GM23338 (cell line): ENCODE measurements at regions not wholly inside any gene's neighbourhood (a gene's known extent, or its start where the extent isn't known, plus 50 kb on each side); places are given as distances from the start of the nearest gene placed in this dataset.

Experiments
- ATAC-seq: fragments of 200-7000 bp; cut with Tn5 transposase; 3 replicates; pipeline ENCODE4 v1.9.1; 2020
- DNase-seq: peaks from one replicate; pipeline ENCODE4 v3.0.0-alpha.2; 2015; ENCODE audit warnings: low spot score
- H2AFZ ChIP-seq: fragments of 200-600 bp; sonication (generic); 2 replicates; pipeline ENCODE4 v1.8.0; 2016; ENCODE audit warnings: antibody characterized with exemption, mild to moderate bottlenecking, moderate library complexity
- H3F3A ChIP-seq: fragments of 200-600 bp; sonication (generic); replicated peaks from 2 replicates; pipeline ENCODE4 v1.8.0; 2017; ENCODE audit warnings: antibody characterized with exemption, mixed run types, low read depth
- H3K27ac ChIP-seq: fragments of 200-600 bp; sonication (generic); 2 replicates; pipeline ENCODE4 v1.6.1; 2016; ENCODE audit warnings: low read depth
- H3K27me3 ChIP-seq: fragments of 200-600 bp; sonication (generic); 2 replicates; pipeline ENCODE4 v1.8.0; 2016; ENCODE audit warnings: mild to moderate bottlenecking, mixed run types, moderate library complexity; ENCODE audit not compliant: insufficient read depth
- H3K36me3 ChIP-seq: fragments of 200-600 bp; sonication (generic); 2 replicates; pipeline ENCODE4 v1.8.0; 2016; ENCODE audit warnings: mild to moderate bottlenecking; ENCODE audit not compliant: insufficient read depth
- H3K4me1 ChIP-seq: fragments of 200-600 bp; sonication (generic); 2 replicates; pipeline ENCODE4 v1.8.0; 2016; ENCODE audit warnings: mild to moderate bottlenecking, moderate library complexity; ENCODE audit not compliant: insufficient read depth
- H3K4me2 ChIP-seq: fragments of 200-600 bp; sonication (generic); 2 replicates; pipeline ENCODE4 v1.7.1; 2017; ENCODE audit warnings: mixed run types
- H3K4me3 ChIP-seq: fragments of 200-600 bp; sonication (generic); 2 replicates; pipeline ENCODE4 v1.6.1; 2016; ENCODE audit warnings: mixed run types
- H3K79me2 ChIP-seq: fragments of 200-600 bp; sonication (generic); replicated peaks from 2 replicates; pipeline ENCODE4 v1.8.0; 2017; ENCODE audit warnings: mild to moderate bottlenecking; ENCODE audit not compliant: insufficient read depth
- H3K9me2 ChIP-seq: fragments of 200-600 bp; sonication (generic); 2 replicates; pipeline ENCODE4 v1.8.0; 2017; ENCODE audit not compliant: insufficient read depth
- H4K20me1 ChIP-seq: fragments of 200-600 bp; sonication (generic); replicated peaks from 2 replicates; pipeline ENCODE4 v1.8.0; 2017; ENCODE audit warnings: mild to moderate bottlenecking; ENCODE audit not compliant: insufficient read depth
- H3K27ac Mint-ChIP-seq: 2 replicates; pipeline ENCODE4 v1.8.0; 2020; ENCODE audit warnings: inconsistent platforms, mild to moderate bottlenecking, moderate library complexity, mixed read lengths
- H3K27me3 Mint-ChIP-seq: 3 replicates; pipeline ENCODE4 v1.8.0; 2022; ENCODE audit warnings: low read depth, mild to moderate bottlenecking, moderate library complexity, mixed read lengths, inconsistent platforms; ENCODE audit not compliant: insufficient read depth, poor library complexity
- H3K36me3 Mint-ChIP-seq: 3 replicates; pipeline ENCODE4 v1.8.0; 2021; ENCODE audit warnings: low read depth, mild to moderate bottlenecking, inconsistent platforms, moderate library complexity, mixed read lengths
- H3K4me1 Mint-ChIP-seq: 3 replicates; pipeline ENCODE4 v1.8.0; 2020; ENCODE audit warnings: mild to moderate bottlenecking, inconsistent platforms, mixed read lengths
- H3K4me3 Mint-ChIP-seq: 3 replicates; pipeline ENCODE4 v1.8.0; 2021; ENCODE audit warnings: moderate library complexity, mild to moderate bottlenecking, inconsistent platforms, mixed read lengths
- H3K9me3 Mint-ChIP-seq: 3 replicates; pipeline ENCODE4 v1.8.0; 2020; ENCODE audit warnings: moderate library complexity, mild to moderate bottlenecking, inconsistent platforms, mixed read lengths
- CREB1 ChIP-seq: fragments of 250-450 bp; sonication (Bioruptor Pico); IDR thresholded peaks from 2 replicates; pipeline ENCODE4 v1.5.0; 2020; ENCODE audit warnings: low read depth, mild to moderate bottlenecking, moderate library complexity
- EZH2 ChIP-seq: fragments of 200-600 bp; sonication (generic); IDR thresholded peaks from one replicate; pipeline ENCODE4 v1.8.0; 2017; ENCODE audit warnings: antibody characterized with exemption, mild to moderate bottlenecking, low read depth; ENCODE audit not compliant: unreplicated experiment
- EZH2phosphoT487 ChIP-seq: fragments of 200-600 bp; sonication (generic); IDR thresholded peaks from one replicate; pipeline ENCODE4 v1.8.1; 2018; ENCODE audit warnings: antibody characterized with exemption; ENCODE audit not compliant: unreplicated experiment
- JUNB ChIP-seq: IDR thresholded peaks from one replicate; pipeline ENCODE4 v1.6.1; 2016; ENCODE audit warnings: antibody characterized with exemption; ENCODE audit not compliant: unreplicated experiment
- NANOG ChIP-seq: IDR thresholded peaks from 2 replicates; pipeline ENCODE4 v1.6.1; 2016; ENCODE audit warnings: antibody characterized with exemption, borderline replicate concordance
- POLR2AphosphoS5 ChIP-seq: IDR thresholded peaks from 2 replicates; pipeline ENCODE4 v1.6.1; 2016; ENCODE audit warnings: antibody characterized with exemption, low read depth
- STAT1 ChIP-seq: IDR thresholded peaks from one replicate; pipeline ENCODE4 v1.6.1; 2016; ENCODE audit warnings: antibody characterized with exemption; ENCODE audit not compliant: unreplicated experiment
- ZNF114 ChIP-seq: fragments of 250-450 bp; sonication (Bioruptor Pico); IDR thresholded peaks from 2 replicates; pipeline ENCODE4 v1.5.0; 2020; ENCODE audit warnings: mild to moderate bottlenecking, moderate library complexity
- ZNF331 ChIP-seq: fragments of 250-450 bp; sonication (Bioruptor Pico); IDR thresholded peaks from 2 replicates; pipeline ENCODE4 v1.5.0; 2020; ENCODE audit warnings: low read depth, mild to moderate bottlenecking, moderate library complexity
- TF ChIP-seq, protein P1 (sequence below): IDR thresholded peaks from one replicate; pipeline ENCODE4 v1.6.1; 2018; ENCODE audit warnings: antibody characterized with exemption; ENCODE audit not compliant: unreplicated experiment
- TF ChIP-seq, protein P2 (sequence below), 2 experiments: fragments of 200-600 bp in 1 of 2; sonication (generic) in 1 of 2; conservative IDR thresholded peaks; 2 replicates each; pipeline versions ENCODE4 v1.5.1 to v1.6.1; 2016 to 2017; ENCODE audit warnings: antibody characterized with exemption in 2 of 2, low read depth in 2 of 2, mild to moderate bottlenecking in 2 of 2, moderate library complexity in 1 of 2
- TF ChIP-seq, protein P3 (sequence below): IDR thresholded peaks from 2 replicates; pipeline ENCODE4 v1.6.1; 2016; ENCODE audit warnings: antibody characterized with exemption
- TF ChIP-seq, protein P4 (sequence below): fragments of 250-450 bp; sonication (Bioruptor Pico); IDR thresholded peaks from 2 replicates; pipeline ENCODE4 v1.5.0; 2020; ENCODE audit warnings: mild to moderate bottlenecking, moderate library complexity

DNA sequence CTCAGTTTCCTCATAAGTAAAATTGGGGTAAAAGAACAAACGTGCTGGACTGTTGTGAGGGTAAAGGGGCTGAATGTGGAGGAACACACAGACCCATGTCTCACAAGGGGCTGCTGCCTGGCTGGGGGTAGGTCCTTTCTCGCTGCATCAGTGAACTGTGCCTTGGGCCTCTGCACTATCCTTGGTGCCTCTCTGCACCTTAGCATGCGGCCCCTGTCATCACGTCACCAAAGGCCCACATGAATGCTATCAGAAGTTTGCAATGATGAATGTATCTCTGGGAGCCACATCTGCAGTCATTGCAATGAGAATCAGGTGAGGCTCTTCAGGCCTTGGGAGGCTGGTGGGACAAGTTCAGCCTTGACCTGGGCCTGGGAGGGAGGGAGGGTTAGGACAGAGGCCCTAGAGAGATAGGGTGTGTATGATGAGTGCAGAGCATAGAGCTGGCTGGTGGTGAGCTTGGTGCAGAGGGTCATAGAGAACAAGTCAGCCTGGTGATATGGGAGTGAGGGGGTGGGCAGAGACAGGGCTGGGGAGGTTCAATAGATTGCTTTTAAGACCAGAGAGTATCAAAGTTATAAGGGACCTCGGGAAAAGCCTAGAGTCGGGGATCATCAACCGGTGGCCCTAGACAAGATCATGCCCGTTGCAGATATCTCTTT, 308.4 kb downstream of the RPS24 start:
- no peaks in the 10 kb centered on the region for H3K79me2 ChIP-seq
- no peaks in the 10 kb centered on the region for H3F3A ChIP-seq
- Mint-ChIP-seq H3K9me3 (peaks cover 2% of the 10 kb centered on the region; the same call in 2 of the 3 replicates), H3K4me1 (no peaks in the 10 kb centered on the region; the same call in 2 of the 3 replicates), H3K4me3 (no peak overlapping the region), H3K27me3 (peaks cover 5% of the 10 kb centered on the region), H3K27ac (no peak overlapping the region), H3K36me3 (peaks cover 3% of the 10 kb centered on the region; the same call in 1 of the 3 replicates)
- H3K9me2 ChIP-seq, result 0 out of 2 replicates have a peak, but pooled peaks cover 5% of the 10 kb centered on the region
- H3K27ac ChIP-seq, result no peak overlapping the region
- ATAC-seq (no peak), DNase-seq (no peak)
- no peak overlapping the region for H2AFZ ChIP-seq
- no peak for TF ChIP-seq NANOG
- TF ChIP-seq POLR2AphosphoS5, result no peak
- TF ChIP-seq, protein P1, sequence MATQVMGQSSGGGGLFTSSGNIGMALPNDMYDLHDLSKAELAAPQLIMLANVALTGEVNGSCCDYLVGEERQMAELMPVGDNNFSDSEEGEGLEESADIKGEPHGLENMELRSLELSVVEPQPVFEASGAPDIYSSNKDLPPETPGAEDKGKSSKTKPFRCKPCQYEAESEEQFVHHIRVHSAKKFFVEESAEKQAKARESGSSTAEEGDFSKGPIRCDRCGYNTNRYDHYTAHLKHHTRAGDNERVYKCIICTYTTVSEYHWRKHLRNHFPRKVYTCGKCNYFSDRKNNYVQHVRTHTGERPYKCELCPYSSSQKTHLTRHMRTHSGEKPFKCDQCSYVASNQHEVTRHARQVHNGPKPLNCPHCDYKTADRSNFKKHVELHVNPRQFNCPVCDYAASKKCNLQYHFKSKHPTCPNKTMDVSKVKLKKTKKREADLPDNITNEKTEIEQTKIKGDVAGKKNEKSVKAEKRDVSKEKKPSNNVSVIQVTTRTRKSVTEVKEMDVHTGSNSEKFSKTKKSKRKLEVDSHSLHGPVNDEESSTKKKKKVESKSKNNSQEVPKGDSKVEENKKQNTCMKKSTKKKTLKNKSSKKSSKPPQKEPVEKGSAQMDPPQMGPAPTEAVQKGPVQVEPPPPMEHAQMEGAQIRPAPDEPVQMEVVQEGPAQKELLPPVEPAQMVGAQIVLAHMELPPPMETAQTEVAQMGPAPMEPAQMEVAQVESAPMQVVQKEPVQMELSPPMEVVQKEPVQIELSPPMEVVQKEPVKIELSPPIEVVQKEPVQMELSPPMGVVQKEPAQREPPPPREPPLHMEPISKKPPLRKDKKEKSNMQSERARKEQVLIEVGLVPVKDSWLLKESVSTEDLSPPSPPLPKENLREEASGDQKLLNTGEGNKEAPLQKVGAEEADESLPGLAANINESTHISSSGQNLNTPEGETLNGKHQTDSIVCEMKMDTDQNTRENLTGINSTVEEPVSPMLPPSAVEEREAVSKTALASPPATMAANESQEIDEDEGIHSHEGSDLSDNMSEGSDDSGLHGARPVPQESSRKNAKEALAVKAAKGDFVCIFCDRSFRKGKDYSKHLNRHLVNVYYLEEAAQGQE, result no peak
- no peak for TF ChIP-seq ZNF114 (CRISPR knock-in tag)
- TF ChIP-seq, protein P2, sequence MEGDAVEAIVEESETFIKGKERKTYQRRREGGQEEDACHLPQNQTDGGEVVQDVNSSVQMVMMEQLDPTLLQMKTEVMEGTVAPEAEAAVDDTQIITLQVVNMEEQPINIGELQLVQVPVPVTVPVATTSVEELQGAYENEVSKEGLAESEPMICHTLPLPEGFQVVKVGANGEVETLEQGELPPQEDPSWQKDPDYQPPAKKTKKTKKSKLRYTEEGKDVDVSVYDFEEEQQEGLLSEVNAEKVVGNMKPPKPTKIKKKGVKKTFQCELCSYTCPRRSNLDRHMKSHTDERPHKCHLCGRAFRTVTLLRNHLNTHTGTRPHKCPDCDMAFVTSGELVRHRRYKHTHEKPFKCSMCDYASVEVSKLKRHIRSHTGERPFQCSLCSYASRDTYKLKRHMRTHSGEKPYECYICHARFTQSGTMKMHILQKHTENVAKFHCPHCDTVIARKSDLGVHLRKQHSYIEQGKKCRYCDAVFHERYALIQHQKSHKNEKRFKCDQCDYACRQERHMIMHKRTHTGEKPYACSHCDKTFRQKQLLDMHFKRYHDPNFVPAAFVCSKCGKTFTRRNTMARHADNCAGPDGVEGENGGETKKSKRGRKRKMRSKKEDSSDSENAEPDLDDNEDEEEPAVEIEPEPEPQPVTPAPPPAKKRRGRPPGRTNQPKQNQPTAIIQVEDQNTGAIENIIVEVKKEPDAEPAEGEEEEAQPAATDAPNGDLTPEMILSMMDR (conservative IDR thresholded peaks at IDR 0.05; ENCODE audit: low read depth in 2 of 2), result no peak
- TF ChIP-seq, protein P3, sequence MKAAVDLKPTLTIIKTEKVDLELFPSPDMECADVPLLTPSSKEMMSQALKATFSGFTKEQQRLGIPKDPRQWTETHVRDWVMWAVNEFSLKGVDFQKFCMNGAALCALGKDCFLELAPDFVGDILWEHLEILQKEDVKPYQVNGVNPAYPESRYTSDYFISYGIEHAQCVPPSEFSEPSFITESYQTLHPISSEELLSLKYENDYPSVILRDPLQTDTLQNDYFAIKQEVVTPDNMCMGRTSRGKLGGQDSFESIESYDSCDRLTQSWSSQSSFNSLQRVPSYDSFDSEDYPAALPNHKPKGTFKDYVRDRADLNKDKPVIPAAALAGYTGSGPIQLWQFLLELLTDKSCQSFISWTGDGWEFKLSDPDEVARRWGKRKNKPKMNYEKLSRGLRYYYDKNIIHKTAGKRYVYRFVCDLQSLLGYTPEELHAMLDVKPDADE, result no peak
- TF ChIP-seq, protein P4, sequence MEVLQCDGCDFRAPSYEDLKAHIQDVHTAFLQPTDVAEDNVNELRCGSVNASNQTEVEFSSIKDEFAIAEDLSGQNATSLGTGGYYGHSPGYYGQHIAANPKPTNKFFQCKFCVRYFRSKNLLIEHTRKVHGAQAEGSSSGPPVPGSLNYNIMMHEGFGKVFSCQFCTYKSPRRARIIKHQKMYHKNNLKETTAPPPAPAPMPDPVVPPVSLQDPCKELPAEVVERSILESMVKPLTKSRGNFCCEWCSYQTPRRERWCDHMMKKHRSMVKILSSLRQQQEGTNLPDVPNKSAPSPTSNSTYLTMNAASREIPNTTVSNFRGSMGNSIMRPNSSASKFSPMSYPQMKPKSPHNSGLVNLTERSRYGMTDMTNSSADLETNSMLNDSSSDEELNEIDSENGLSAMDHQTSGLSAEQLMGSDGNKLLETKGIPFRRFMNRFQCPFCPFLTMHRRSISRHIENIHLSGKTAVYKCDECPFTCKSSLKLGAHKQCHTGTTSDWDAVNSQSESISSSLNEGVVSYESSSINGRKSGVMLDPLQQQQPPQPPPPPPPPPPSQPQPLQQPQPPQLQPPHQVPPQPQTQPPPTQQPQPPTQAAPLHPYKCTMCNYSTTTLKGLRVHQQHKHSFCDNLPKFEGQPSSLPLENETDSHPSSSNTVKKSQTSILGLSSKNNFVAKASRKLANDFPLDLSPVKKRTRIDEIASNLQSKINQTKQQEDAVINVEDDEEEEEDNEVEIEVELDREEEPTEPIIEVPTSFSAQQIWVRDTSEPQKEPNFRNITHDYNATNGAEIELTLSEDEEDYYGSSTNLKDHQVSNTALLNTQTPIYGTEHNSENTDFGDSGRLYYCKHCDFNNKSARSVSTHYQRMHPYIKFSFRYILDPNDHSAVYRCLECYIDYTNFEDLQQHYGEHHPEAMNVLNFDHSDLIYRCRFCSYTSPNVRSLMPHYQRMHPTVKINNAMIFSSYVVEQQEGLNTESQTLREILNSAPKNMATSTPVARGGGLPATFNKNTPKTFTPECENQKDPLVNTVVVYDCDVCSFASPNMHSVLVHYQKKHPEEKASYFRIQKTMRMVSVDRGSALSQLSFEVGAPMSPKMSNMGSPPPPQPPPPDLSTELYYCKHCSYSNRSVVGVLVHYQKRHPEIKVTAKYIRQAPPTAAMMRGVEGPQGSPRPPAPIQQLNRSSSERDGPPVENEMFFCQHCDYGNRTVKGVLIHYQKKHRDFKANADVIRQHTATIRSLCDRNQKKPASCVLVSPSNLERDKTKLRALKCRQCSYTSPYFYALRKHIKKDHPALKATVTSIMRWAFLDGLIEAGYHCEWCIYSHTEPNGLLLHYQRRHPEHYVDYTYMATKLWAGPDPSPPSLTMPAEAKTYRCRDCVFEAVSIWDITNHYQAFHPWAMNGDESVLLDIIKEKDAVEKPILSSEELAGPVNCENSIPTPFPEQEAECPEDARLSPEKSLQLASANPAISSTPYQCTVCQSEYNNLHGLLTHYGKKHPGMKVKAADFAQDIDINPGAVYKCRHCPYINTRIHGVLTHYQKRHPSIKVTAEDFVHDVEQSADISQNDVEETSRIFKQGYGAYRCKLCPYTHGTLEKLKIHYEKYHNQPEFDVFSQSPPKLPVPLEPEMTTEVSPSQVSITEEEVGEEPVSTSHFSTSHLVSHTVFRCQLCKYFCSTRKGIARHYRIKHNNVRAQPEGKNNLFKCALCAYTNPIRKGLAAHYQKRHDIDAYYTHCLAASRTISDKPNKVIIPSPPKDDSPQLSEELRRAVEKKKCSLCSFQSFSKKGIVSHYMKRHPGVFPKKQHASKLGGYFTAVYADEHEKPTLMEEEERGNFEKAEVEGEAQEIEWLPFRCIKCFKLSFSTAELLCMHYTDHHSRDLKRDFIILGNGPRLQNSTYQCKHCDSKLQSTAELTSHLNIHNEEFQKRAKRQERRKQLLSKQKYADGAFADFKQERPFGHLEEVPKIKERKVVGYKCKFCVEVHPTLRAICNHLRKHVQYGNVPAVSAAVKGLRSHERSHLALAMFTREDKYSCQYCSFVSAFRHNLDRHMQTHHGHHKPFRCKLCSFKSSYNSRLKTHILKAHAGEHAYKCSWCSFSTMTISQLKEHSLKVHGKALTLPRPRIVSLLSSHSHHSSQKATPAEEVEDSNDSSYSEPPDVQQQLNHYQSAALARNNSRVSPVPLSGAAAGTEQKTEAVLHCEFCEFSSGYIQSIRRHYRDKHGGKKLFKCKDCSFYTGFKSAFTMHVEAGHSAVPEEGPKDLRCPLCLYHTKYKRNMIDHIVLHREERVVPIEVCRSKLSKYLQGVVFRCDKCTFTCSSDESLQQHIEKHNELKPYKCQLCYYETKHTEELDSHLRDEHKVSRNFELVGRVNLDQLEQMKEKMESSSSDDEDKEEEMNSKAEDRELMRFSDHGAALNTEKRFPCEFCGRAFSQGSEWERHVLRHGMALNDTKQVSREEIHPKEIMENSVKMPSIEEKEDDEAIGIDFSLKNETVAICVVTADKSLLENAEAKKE (CRISPR knock-in tag), result no peak
- TF ChIP-seq EZH2phosphoT487, result no peak
- no peak for TF ChIP-seq STAT1
- TF ChIP-seq CREB1, result no peak
- TF ChIP-seq JUNB, result no peak
- no peak for TF ChIP-seq ZNF331
- no peak for TF ChIP-seq EZH2
- no peak overlapping the region for H3K4me2 ChIP-seq
- H3K4me3 ChIP-seq, result no peak overlapping the region
- no peaks in the 10 kb centered on the region for H3K27me3 ChIP-seq
- H4K20me1 ChIP-seq, result no peaks in the 10 kb centered on the region
- H3K4me1 ChIP-seq, result 0 out of 2 replicates have a peak, but pooled peaks cover 3% of the 10 kb centered on the region
- H3K36me3 ChIP-seq, result no peaks in the 10 kb centered on the region
